ENCODE measurements at regions not wholly inside any gene's neighbourhood (a gene's known extent, or its start where the extent isn't known, plus 50 kb on each side); places are given as distances from the start of the nearest gene placed in this dataset.

DNA sequence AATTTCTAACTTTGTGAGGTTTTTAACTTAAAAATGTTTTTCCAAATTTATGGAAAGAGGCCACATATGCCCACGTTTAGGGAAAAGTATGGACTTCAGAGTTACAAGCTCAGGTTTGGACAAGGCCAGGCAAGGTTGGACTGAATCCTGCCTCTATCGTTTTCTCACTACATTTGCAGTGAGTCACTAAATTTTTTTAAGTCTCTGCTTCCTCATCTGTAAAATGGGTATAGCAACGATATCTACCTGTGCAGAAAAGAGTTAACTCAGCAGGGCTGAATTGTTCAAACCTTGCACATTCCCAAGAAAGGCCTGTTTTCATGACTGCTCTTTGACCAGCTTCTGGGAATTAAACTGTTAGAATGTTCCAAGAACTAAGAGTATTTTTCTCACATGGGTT lies 159.1 kb downstream of the LTN1 start:
- peaks cover 3% of the 10 kb centered on the region for H3K4me1 Mint-ChIP-seq
- H3K4me3 ChIP-seq (ENCODE audit: control extremely low read depth in 1 of 5, extremely low read depth in 1 of 5, insufficient read depth in 1 of 5, low read depth in 2 of 5, low read length in 4 of 5), result no peak overlapping the region
- POLR2A ChIA-PET, result no interaction called here
- no peak overlapping the region for H3K27ac ChIP-seq (ENCODE audit: low read length in 2 of 2)
- no peaks in the 10 kb centered on the region for H4K20me1 ChIP-seq (ENCODE audit: control insufficient read depth, insufficient read depth, low read length, poor library complexity, severe bottlenecking)
- DNase-seq (no peak), ATAC-seq (ENCODE audit: low read depth) (no peak)
- H3K79me2 ChIP-seq (ENCODE audit: control insufficient read depth, insufficient read depth, low read length), result no peaks in the 10 kb centered on the region
- WGBS (ENCODE audit: insufficient coverage), result 84% methylated on average over 3 of the region's 3 CpGs
- TF ChIP-seq, protein P1, sequence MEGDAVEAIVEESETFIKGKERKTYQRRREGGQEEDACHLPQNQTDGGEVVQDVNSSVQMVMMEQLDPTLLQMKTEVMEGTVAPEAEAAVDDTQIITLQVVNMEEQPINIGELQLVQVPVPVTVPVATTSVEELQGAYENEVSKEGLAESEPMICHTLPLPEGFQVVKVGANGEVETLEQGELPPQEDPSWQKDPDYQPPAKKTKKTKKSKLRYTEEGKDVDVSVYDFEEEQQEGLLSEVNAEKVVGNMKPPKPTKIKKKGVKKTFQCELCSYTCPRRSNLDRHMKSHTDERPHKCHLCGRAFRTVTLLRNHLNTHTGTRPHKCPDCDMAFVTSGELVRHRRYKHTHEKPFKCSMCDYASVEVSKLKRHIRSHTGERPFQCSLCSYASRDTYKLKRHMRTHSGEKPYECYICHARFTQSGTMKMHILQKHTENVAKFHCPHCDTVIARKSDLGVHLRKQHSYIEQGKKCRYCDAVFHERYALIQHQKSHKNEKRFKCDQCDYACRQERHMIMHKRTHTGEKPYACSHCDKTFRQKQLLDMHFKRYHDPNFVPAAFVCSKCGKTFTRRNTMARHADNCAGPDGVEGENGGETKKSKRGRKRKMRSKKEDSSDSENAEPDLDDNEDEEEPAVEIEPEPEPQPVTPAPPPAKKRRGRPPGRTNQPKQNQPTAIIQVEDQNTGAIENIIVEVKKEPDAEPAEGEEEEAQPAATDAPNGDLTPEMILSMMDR (IDR thresholded peaks at IDR 0.05), result no peak
- TF ChIP-seq EZH2 (IDR thresholded peaks at IDR 0.05; ENCODE audit: borderline replicate concordance, insufficient read depth, low read depth, low read length, poor library complexity, severe bottlenecking), result no peak
- H3K27me3 ChIP-seq (replicated peaks in 1 of 4; ENCODE audit: control extremely low read depth in 1 of 4, control insufficient read depth in 3 of 4, insufficient read depth in 4 of 4, low read length in 3 of 4), result no peaks in the 10 kb centered on the region
- no peaks in the 10 kb centered on the region for H3K27me3 Mint-ChIP-seq
- no peaks in the 10 kb centered on the region for H3K9me3 Mint-ChIP-seq (ENCODE audit: insufficient read depth)
- no peaks in the 10 kb centered on the region for H3K36me3 ChIP-seq (replicated peaks in 1 of 2; ENCODE audit: control extremely low read depth in 1 of 2, control insufficient read depth in 1 of 2, extremely low read depth in 1 of 2, insufficient read depth in 2 of 2, low read length in 1 of 2)
- intact Hi-C loops (cut with micrococcal nuclease), result no loop called here
- H3K9me3 ChIP-seq (ENCODE audit: control extremely low read depth in 1 of 3, control insufficient read depth in 2 of 3, insufficient read depth in 1 of 3, low read length in 2 of 3), result no peaks in the 10 kb centered on the region
- H3K4me2 ChIP-seq (replicated peaks; ENCODE audit: low read depth, low read length, poor library complexity, severe bottlenecking), result no peak overlapping the region
- no peak overlapping the region for H3K27ac Mint-ChIP-seq
- H3K4me1 ChIP-seq (ENCODE audit: control insufficient read depth in 2 of 2, insufficient read depth in 2 of 2, low read length in 2 of 2), result no peaks in the 10 kb centered on the region
- H2AFZ ChIP-seq (ENCODE audit: insufficient read depth, low read depth, low read length, poor library complexity, severe bottlenecking), result no peak overlapping the region
- CTCF ChIA-PET, result no interaction called here
- no peak overlapping the region for H3K4me3 Mint-ChIP-seq
- H3K9ac ChIP-seq (ENCODE audit: low read length), result no peak overlapping the region

DNA sequence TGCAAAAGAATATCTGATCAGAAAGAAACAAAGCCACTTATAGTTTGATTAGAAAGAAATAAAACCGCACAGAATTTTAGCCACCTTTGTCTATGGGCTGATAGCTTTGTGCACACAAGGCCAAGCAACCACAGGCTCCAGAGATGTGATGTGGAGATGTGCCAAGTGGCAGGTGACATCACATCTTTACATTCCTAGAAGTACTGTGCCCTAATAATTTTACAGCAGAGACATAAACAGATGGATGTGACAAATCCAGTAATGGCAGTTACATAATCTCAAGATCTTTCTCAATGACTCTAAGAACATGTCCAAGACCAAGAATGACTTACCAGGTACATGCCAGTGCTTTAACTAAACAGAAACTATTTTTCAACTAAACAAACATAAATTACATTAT lies 159.5 kb downstream of the LTN1 start:
- Histone ChIP-seq H3K4me2 (replicated peaks; ENCODE audit: low read depth, low read length, poor library complexity, severe bottlenecking) (no peak overlapping the region), H3K27me3 (replicated peaks in 1 of 4; ENCODE audit: control extremely low read depth in 1 of 4, control insufficient read depth in 3 of 4, insufficient read depth in 4 of 4, low read length in 3 of 4) (no peaks in the 10 kb centered on the region), H3K79me2 (ENCODE audit: control insufficient read depth, insufficient read depth, low read length) (no peaks in the 10 kb centered on the region), H3K4me1 (ENCODE audit: control insufficient read depth in 2 of 2, insufficient read depth in 2 of 2, low read length in 2 of 2) (no peaks in the 10 kb centered on the region), H3K36me3 (replicated peaks in 1 of 2; ENCODE audit: control extremely low read depth in 1 of 2, control insufficient read depth in 1 of 2, extremely low read depth in 1 of 2, insufficient read depth in 2 of 2, low read length in 1 of 2) (no peaks in the 10 kb centered on the region), H3K4me3 (ENCODE audit: control extremely low read depth in 1 of 5, extremely low read depth in 1 of 5, insufficient read depth in 1 of 5, low read depth in 2 of 5, low read length in 4 of 5) (no peak overlapping the region), H3K9ac (ENCODE audit: low read length) (no peak overlapping the region), H3K9me3 (ENCODE audit: control extremely low read depth in 1 of 3, control insufficient read depth in 2 of 3, insufficient read depth in 1 of 3, low read length in 2 of 3) (no peaks in the 10 kb centered on the region), H3K27ac (ENCODE audit: low read length in 2 of 2) (no peak overlapping the region), H2AFZ (ENCODE audit: insufficient read depth, low read depth, low read length, poor library complexity, severe bottlenecking) (no peak overlapping the region), H4K20me1 (ENCODE audit: control insufficient read depth, insufficient read depth, low read length, poor library complexity, severe bottlenecking) (no peaks in the 10 kb centered on the region)
- ATAC-seq (ENCODE audit: low read depth), result no peak
- no CpG with 5 or more reads among the region's 1 CpG for WGBS (ENCODE audit: insufficient coverage)
- no peak overlapping the region for H3K4me3 Mint-ChIP-seq
- no peaks in the 10 kb centered on the region for H3K9me3 Mint-ChIP-seq (ENCODE audit: insufficient read depth)
- TF ChIP-seq, protein P1 (IDR thresholded peaks at IDR 0.05), result no peak
- no peak for TF ChIP-seq EZH2 (IDR thresholded peaks at IDR 0.05; ENCODE audit: borderline replicate concordance, insufficient read depth, low read depth, low read length, poor library complexity, severe bottlenecking)
- peaks cover 3% of the 10 kb centered on the region for H3K4me1 Mint-ChIP-seq
- DNase-seq, result no peak
- ChIA-PET CTCF (no interaction called here), POLR2A (no interaction called here)
- H3K27me3 Mint-ChIP-seq, result no peaks in the 10 kb centered on the region
- intact Hi-C loops (cut with micrococcal nuclease), result no loop called here
- H3K27ac Mint-ChIP-seq, result no peak overlapping the region
